Calu3 (cell line): ENCODE measurements at regions not wholly inside any gene's neighbourhood (a gene's known extent, or its start where the extent isn't known, plus 50 kb on each side); places are given as distances from the start of the nearest gene placed in this dataset.

Experiments used
- BruUV-seq: library from RNA; stranded (reverse); fragments of 400-500 nt; replicated peaks from 2 replicates; lab custom pipeline; 2021; lab: Mats Ljungman, UMichigan
- CTCF ChIA-PET: fragments of 300-600 bp; sonication (Branson Sonifier 250); formaldehyde crosslinking; loops from one replicate; lab custom pipeline; 2022; ENCODE audit warnings: antibody characterized with exemption; lab: Charles Lee
- DNase-seq: peaks from one replicate; pipeline ENCODE4 v3.0.0; 2022
- H3K27ac Mint-ChIP-seq: one replicate; pipeline ENCODE4 v1.8.0; 2022; ENCODE audit warnings: mixed read lengths; ENCODE audit not compliant: unreplicated experiment
- H3K27me3 Mint-ChIP-seq: one replicate; pipeline ENCODE4 v1.8.0; 2022; ENCODE audit warnings: mixed read lengths; ENCODE audit not compliant: unreplicated experiment
- H3K36me3 Mint-ChIP-seq: one replicate; pipeline ENCODE4 v1.8.0; 2022; ENCODE audit warnings: mild to moderate bottlenecking, moderate library complexity, mixed read lengths; ENCODE audit not compliant: insufficient read depth, unreplicated experiment
- H3K4me1 Mint-ChIP-seq: one replicate; pipeline ENCODE4 v1.8.0; 2022; ENCODE audit warnings: mild to moderate bottlenecking, low read depth, mixed read lengths; ENCODE audit not compliant: unreplicated experiment
- H3K4me3 Mint-ChIP-seq: one replicate; pipeline ENCODE4 v1.8.0; 2022; ENCODE audit warnings: mild to moderate bottlenecking, low read depth, moderate library complexity, mixed read lengths; ENCODE audit not compliant: unreplicated experiment
- H3K9me3 Mint-ChIP-seq: one replicate; pipeline ENCODE4 v1.8.0; 2022; ENCODE audit warnings: low read depth, mixed read lengths; ENCODE audit not compliant: unreplicated experiment
- intact Hi-C: fragments of 100-400 bp; cut with micrococcal nuclease; formaldehyde crosslinking; loops from one replicate; pipeline ENCODE4 v1.10.0; 2022; ENCODE audit not compliant: unreplicated experiment
- TF ChIP-seq, protein P1 (sequence below): fragments of 200-600 bp; IDR thresholded peaks from one replicate; pipeline ENCODE4 v1.8.0; 2022; ENCODE audit warnings: antibody characterized with exemption; ENCODE audit not compliant: unreplicated experiment

- Mint-ChIP-seq H3K27ac (no peak overlapping the region), H3K36me3 (no peaks in the 10 kb centered on the region), H3K4me1 (no peaks in the 10 kb centered on the region), H3K4me3 (no peak overlapping the region), H3K27me3 (no peaks in the 10 kb centered on the region), H3K9me3 (peaks cover 17% of the 10 kb centered on the region)
- TF ChIP-seq, protein P1, sequence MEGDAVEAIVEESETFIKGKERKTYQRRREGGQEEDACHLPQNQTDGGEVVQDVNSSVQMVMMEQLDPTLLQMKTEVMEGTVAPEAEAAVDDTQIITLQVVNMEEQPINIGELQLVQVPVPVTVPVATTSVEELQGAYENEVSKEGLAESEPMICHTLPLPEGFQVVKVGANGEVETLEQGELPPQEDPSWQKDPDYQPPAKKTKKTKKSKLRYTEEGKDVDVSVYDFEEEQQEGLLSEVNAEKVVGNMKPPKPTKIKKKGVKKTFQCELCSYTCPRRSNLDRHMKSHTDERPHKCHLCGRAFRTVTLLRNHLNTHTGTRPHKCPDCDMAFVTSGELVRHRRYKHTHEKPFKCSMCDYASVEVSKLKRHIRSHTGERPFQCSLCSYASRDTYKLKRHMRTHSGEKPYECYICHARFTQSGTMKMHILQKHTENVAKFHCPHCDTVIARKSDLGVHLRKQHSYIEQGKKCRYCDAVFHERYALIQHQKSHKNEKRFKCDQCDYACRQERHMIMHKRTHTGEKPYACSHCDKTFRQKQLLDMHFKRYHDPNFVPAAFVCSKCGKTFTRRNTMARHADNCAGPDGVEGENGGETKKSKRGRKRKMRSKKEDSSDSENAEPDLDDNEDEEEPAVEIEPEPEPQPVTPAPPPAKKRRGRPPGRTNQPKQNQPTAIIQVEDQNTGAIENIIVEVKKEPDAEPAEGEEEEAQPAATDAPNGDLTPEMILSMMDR, result no peak
- BruUV-seq, result no TSS peak
- intact Hi-C loops, result no loop called here
- CTCF ChIA-PET, result no interaction called here
- no peak for DNase-seq
These were observed 944.5 kb upstream of the CTNND2 start for GRCh38 chr5:12848709-12849108.

DNA sequence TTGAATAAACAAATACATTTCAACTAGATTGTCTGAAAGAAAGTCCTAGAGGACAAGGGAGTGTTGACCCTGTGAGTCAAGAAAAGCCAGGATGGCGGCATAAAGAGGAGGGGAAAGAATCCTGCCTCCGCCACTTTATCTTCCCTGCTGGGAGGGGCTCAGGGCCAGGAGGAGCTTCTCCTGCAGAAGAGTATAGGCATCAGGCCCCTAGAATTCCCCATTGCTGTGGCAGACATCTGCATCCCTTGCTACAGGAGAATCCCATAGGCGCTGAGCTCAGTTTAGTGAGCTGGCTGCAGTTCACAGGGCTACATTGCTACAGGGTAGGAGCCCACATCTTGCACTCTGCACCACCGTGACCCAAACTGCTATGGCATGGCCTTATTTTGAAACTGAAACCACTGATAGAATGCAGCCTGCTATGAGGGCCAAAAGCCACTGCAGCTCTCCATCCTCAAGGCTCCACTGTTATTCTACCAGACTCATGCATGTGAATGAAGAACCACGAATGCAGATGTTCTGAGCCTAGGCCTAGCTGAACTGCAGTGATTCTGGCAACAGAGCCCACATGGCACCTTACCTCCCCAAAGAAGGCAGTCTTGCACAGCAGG, 941.4 kb upstream of the CTNND2 start:
- intact Hi-C loops, result no loop called here
- no peak overlapping the region for H3K4me3 Mint-ChIP-seq
- CTCF ChIA-PET, result no interaction called here
- TF ChIP-seq, protein P1, result no peak
- no peak overlapping the region for H3K27ac Mint-ChIP-seq
- H3K27me3 Mint-ChIP-seq, result no peaks in the 10 kb centered on the region
- H3K9me3 Mint-ChIP-seq, result peaks cover 16% of the 10 kb centered on the region
- no TSS peak for BruUV-seq
- H3K36me3 Mint-ChIP-seq, result no peaks in the 10 kb centered on the region
- H3K4me1 Mint-ChIP-seq, result no peaks in the 10 kb centered on the region
- DNase-seq, result no peak

DNA sequence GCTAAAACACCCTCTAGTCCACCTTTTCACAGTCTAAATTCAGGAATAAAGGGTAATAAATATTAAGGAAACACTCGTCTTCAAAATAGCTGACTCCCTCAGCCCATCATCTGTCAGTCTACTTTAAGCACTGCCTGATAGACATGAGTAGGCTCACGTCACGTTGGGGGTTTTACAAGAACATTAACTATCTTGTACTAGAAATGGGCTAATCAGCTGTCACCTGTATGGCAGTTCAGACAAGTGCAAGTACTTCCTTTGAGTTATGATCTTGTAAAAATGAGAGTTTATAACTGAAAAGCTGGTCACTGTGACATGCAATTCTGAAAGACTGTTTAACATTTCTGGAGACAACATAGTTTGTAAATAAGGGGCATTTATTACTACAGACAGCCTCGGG, 936.7 kb upstream of the CTNND2 start:
- TF ChIP-seq, protein P1, result no peak
- Mint-ChIP-seq H3K27ac (no peak overlapping the region), H3K4me3 (no peak overlapping the region), H3K9me3 (peaks cover 13% of the 10 kb centered on the region), H3K27me3 (no peaks in the 10 kb centered on the region), H3K36me3 (no peaks in the 10 kb centered on the region), H3K4me1 (no peaks in the 10 kb centered on the region)
- DNase-seq, result no peak
- CTCF ChIA-PET, result interaction anchor here (0.6 kb wide), 1 partner anchor 998 kb away, joined by 3 read pairs; no protein-coding TSS in a partner anchor
- intact Hi-C loops, result no loop called here
- BruUV-seq, result no TSS peak

- Mint-ChIP-seq H3K27ac (no peak overlapping the region), H3K27me3 (no peaks in the 10 kb centered on the region), H3K4me1 (no peaks in the 10 kb centered on the region), H3K9me3 (peaks cover 21% of the 10 kb centered on the region), H3K36me3 (no peaks in the 10 kb centered on the region), H3K4me3 (no peak overlapping the region)
- BruUV-seq, result no TSS peak
- TF ChIP-seq, protein P1, result no peak
- CTCF ChIA-PET, result no interaction called here
- no peak for DNase-seq
- intact Hi-C loops, result no loop called here
These were observed 933.3 kb upstream of the CTNND2 start for GRCh38 chr5:12837592-12837991.
